ENCODE measurements at regions not wholly inside any gene's neighbourhood (a gene's known extent, or its start where the extent isn't known, plus 50 kb on each side); places are given as distances from the start of the nearest gene placed in this dataset.

DNA sequence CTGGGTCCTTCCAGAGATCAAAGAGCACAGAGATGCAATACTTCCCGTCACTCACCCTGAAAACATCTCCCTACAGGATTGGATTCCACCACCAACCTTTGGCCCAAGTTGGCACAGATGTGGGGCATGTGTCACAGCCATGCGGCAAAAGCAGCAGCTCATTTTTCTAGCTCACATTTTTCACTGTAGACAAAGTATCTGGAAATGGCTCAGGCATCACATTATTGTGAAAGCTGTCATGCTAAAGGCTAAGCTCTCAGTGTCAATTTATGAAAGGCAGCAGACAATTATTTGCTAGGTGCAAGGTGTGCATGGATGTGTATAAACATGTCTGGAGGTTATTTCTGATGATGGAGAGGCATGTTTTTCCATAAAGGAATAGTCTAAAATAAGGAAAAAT lies 213.3 kb upstream of the PRNP start:
- Mint-ChIP-seq H3K27ac (no peak overlapping the region), H3K4me1 (peaks cover 7 to 10% of the 10 kb centered on the region in 2 experiments)

More for the DNA sequence above, 213.3 kb upstream of the PRNP start:
- Histone ChIP-seq H3K4me1 (ENCODE audit: insufficient read depth, low read length) (no peaks in the 10 kb centered on the region), H3K27ac (ENCODE audit: insufficient read length, low read depth, low read length) (no peak overlapping the region), H2BK120ac (ENCODE audit: low read depth, low read length, poor library complexity, severe bottlenecking) (no peak overlapping the region), H3K4me2 (ENCODE audit: insufficient read depth, insufficient read length, low read length) (no peak overlapping the region), H2BK5ac (ENCODE audit: insufficient read length, low read length) (no peak overlapping the region), H4K20me1 (ENCODE audit: control insufficient read depth, insufficient read depth, insufficient read length) (no peaks in the 10 kb centered on the region), H4K5ac (ENCODE audit: insufficient read length, low read depth, low read length) (no peak overlapping the region), H3K14ac (ENCODE audit: insufficient read depth, low read length) (no peak overlapping the region), H2BK20ac (ENCODE audit: low read depth, low read length, poor library complexity, severe bottlenecking) (no peak overlapping the region), H4K8ac (replicated peaks; ENCODE audit: insufficient read length, low read depth, low read length) (no peak overlapping the region), H3K4ac (ENCODE audit: low read depth, low read length) (no peak overlapping the region), H2AFZ (ENCODE audit: low read length) (no peak overlapping the region), H3K56ac (ENCODE audit: insufficient read length, low read depth, low read length) (no peak overlapping the region), H3K23me2 (ENCODE audit: insufficient read length, low read depth, low read length, poor library complexity, severe bottlenecking) (peaks cover 3% of the 10 kb centered on the region), H2AK5ac (ENCODE audit: insufficient read length, low read length) (no peak overlapping the region), H3K23ac (ENCODE audit: insufficient read length, low read depth, low read length) (no peak overlapping the region), H3K79me2 (ENCODE audit: insufficient read depth, low read length) (no peaks in the 10 kb centered on the region), H2BK15ac (ENCODE audit: low read depth, low read length) (no peak overlapping the region), H3K9me3 (ENCODE audit: control insufficient read depth, low read depth, low read length) (no peaks in the 10 kb centered on the region), H2BK12ac (ENCODE audit: insufficient read length, low read depth, low read length) (no peak overlapping the region), H4K91ac (ENCODE audit: insufficient read length, low read depth, low read length) (no peak overlapping the region), H3T11ph (ENCODE audit: low read length) (no peak overlapping the region), H3K18ac (ENCODE audit: insufficient read length, low read depth, low read length) (no peak overlapping the region), H3K27me3 (ENCODE audit: insufficient read depth, low read length) (no peaks in the 10 kb centered on the region), H3K9ac (ENCODE audit: extremely low read depth, insufficient read length, low read length) (no peak overlapping the region), H3K79me1 (ENCODE audit: insufficient read depth, low read depth, low read length, poor library complexity, severe bottlenecking) (no peaks in the 10 kb centered on the region)
- DNase-seq: no peak
- H3K27me3 Mint-ChIP-seq (ENCODE audit: low read depth): no peaks in the 10 kb centered on the region
- H3K4me3 Mint-ChIP-seq: no peak overlapping the region
- TF ChIP-seq, protein P1, sequence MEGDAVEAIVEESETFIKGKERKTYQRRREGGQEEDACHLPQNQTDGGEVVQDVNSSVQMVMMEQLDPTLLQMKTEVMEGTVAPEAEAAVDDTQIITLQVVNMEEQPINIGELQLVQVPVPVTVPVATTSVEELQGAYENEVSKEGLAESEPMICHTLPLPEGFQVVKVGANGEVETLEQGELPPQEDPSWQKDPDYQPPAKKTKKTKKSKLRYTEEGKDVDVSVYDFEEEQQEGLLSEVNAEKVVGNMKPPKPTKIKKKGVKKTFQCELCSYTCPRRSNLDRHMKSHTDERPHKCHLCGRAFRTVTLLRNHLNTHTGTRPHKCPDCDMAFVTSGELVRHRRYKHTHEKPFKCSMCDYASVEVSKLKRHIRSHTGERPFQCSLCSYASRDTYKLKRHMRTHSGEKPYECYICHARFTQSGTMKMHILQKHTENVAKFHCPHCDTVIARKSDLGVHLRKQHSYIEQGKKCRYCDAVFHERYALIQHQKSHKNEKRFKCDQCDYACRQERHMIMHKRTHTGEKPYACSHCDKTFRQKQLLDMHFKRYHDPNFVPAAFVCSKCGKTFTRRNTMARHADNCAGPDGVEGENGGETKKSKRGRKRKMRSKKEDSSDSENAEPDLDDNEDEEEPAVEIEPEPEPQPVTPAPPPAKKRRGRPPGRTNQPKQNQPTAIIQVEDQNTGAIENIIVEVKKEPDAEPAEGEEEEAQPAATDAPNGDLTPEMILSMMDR (conservative IDR thresholded peaks at IDR 0.05): no peak
- no CpG with 5 or more reads among the region's 2 CpGs for WGBS (ENCODE audit: extremely low coverage, insufficient read length, low lambda C conversion rate)
- no peaks in the 10 kb centered on the region for H3K9me3 Mint-ChIP-seq
- H3K36me3 Mint-ChIP-seq (ENCODE audit: insufficient read depth in 1 of 3, low read depth in 3 of 3): no peaks in the 10 kb centered on the region

Measured in H9 (cell line).